ENCODE measurements at regions not wholly inside any gene's neighbourhood (a gene's known extent, or its start where the extent isn't known, plus 50 kb on each side); places are given as distances from the start of the nearest gene placed in this dataset.
"Not testable (repeated sequence)": the region's sequence is repeated elsewhere in the genome, so short reads cannot be mapped to it uniquely, and the experiment has no call there.

GRCh38 chr13:109264603-109265437 lies 521.6 kb downstream of the IRS2 start:
- H3K4me3 Mint-ChIP-seq (ENCODE audit: low read depth); intact Hi-C loops (cut with micrococcal nuclease); H3K36me3 Mint-ChIP-seq (ENCODE audit: low read depth); H3K27me3 Mint-ChIP-seq (ENCODE audit: low read depth); H3K4me1 Mint-ChIP-seq (ENCODE audit: low read depth); H3K27ac Mint-ChIP-seq; DNase-seq (ENCODE audit: low spot score); H3K9me3 Mint-ChIP-seq: not testable (repeated sequence)

GRCh38 chr13:109257761-109258157 lies 528.6 kb downstream of the IRS2 start:
- DNase-seq (ENCODE audit: low spot score); H3K27me3 Mint-ChIP-seq (ENCODE audit: low read depth); H3K4me3 Mint-ChIP-seq (ENCODE audit: low read depth); H3K27ac Mint-ChIP-seq; intact Hi-C loops (cut with micrococcal nuclease); H3K9me3 Mint-ChIP-seq; H3K36me3 Mint-ChIP-seq (ENCODE audit: low read depth); H3K4me1 Mint-ChIP-seq (ENCODE audit: low read depth): not testable (repeated sequence)

Measured in activated T-helper 2 cell treated with anti-CD3 and anti-CD28 coated beads, Interferon-gamma antibody, Interleukin-2, Interleukin-4, amounts not matched to agents 10 μg/mL and 5 μg/mL and 100 μg/mL, durations not matched to agents 14 hours and 24 hours and 36 hours (primary cell).